SK-N-SH treated with all-trans-retinoic acid at 6 μM for 48 hours (cell line): ENCODE measurements at regions not wholly inside any gene's neighbourhood (a gene's known extent, or its start where the extent isn't known, plus 50 kb on each side); places are given as distances from the start of the nearest gene placed in this dataset.
"Not testable (repeated sequence)": the region's sequence is repeated elsewhere in the genome, so short reads cannot be mapped to it uniquely, and the experiment has no call there.

ENCODE experiments used
- ATAC-seq: fragments of 200-7000 bp; cut with Tn5 transposase; 3 replicates; pipeline ENCODE4 v1.9.1; 2020; ENCODE audit warnings: mild to moderate bottlenecking, moderate library complexity
- ARNTL ChIP-seq: fragments of 450-650 bp; formaldehyde crosslinking; IDR thresholded peaks from 2 replicates; pipeline ENCODE4 v1.5.0; 2020; ENCODE audit warnings: low read depth, mild to moderate bottlenecking, moderate library complexity, borderline replicate concordance
- BACH2 ChIP-seq: fragments of 250-450 bp; sonication (Bioruptor Pico); IDR thresholded peaks from 2 replicates; pipeline ENCODE4 v1.9.0; 2021; ENCODE audit warnings: mild to moderate bottlenecking, borderline replicate concordance
- CREB5 ChIP-seq: fragments of 250-450 bp; sonication (Bioruptor Pico); IDR thresholded peaks from 2 replicates; pipeline ENCODE4 v1.5.1; 2020; ENCODE audit warnings: low read depth, mild to moderate bottlenecking, moderate library complexity
- CSDC2 ChIP-seq: fragments of 250-450 bp; sonication (Bioruptor Pico); IDR thresholded peaks from 2 replicates; pipeline ENCODE4 v1.5.0; 2020; ENCODE audit warnings: mild to moderate bottlenecking, moderate library complexity
- CSRNP3 ChIP-seq: fragments of 250-450 bp; sonication (Bioruptor Pico); IDR thresholded peaks from 2 replicates; pipeline ENCODE4 v1.5.1; 2021; ENCODE audit warnings: mild to moderate bottlenecking, moderate library complexity
- ESRRG ChIP-seq: fragments of 250-450 bp; sonication (Bioruptor Pico); IDR thresholded peaks from 2 replicates; pipeline ENCODE4 v1.6.1; 2021; ENCODE audit warnings: mild to moderate bottlenecking
- GLIS3 ChIP-seq: fragments of 250-450 bp; sonication (Bioruptor Pico); IDR thresholded peaks from 2 replicates; pipeline ENCODE4 v1.5.0; 2020; ENCODE audit warnings: mild to moderate bottlenecking, moderate library complexity
- PATZ1 ChIP-seq: fragments of 250-450 bp; sonication (Bioruptor Pico); IDR thresholded peaks from 2 replicates; pipeline ENCODE4 v1.8.0; 2020; ENCODE audit warnings: mild to moderate bottlenecking, moderate library complexity, borderline replicate concordance
- PPARA ChIP-seq: fragments of 250-450 bp; sonication (Bioruptor Pico); IDR thresholded peaks from 2 replicates; pipeline ENCODE4 v1.5.0; 2020; ENCODE audit warnings: mild to moderate bottlenecking, borderline replicate concordance
- RARB ChIP-seq: fragments of 250-450 bp; sonication (Bioruptor Pico); IDR thresholded peaks from 2 replicates; pipeline ENCODE4 v1.8.0; 2021; ENCODE audit warnings: mild to moderate bottlenecking, moderate library complexity
- TCF4 ChIP-seq: fragments of 250-450 bp; sonication (Bioruptor Pico); IDR thresholded peaks from 2 replicates; pipeline ENCODE4 v1.8.0; 2021; ENCODE audit warnings: mild to moderate bottlenecking, moderate library complexity, borderline replicate concordance
- TOX ChIP-seq: fragments of 250-450 bp; sonication (Bioruptor Pico); IDR thresholded peaks from 2 replicates; pipeline ENCODE4 v1.8.0; 2021; ENCODE audit warnings: mild to moderate bottlenecking, moderate library complexity, borderline replicate concordance
- TSHZ2 ChIP-seq: fragments of 250-450 bp; sonication (Bioruptor Pico); IDR thresholded peaks from 2 replicates; pipeline ENCODE4 v1.5.0; 2020; ENCODE audit warnings: mild to moderate bottlenecking, moderate library complexity
- ZC3H10 ChIP-seq: fragments of 250-450 bp; sonication (Bioruptor Pico); IDR thresholded peaks from 2 replicates; pipeline ENCODE4 v1.5.1; 2021; ENCODE audit warnings: mild to moderate bottlenecking, moderate library complexity
- ZFP3 ChIP-seq: fragments of 250-450 bp; sonication (Bioruptor Pico); IDR thresholded peaks from 2 replicates; pipeline ENCODE4 v1.5.0; 2020; ENCODE audit warnings: mild to moderate bottlenecking, moderate library complexity
- ZFP30 ChIP-seq: fragments of 450-650 bp; formaldehyde crosslinking; IDR thresholded peaks from 2 replicates; pipeline ENCODE4 v1.5.0; 2022; ENCODE audit warnings: mild to moderate bottlenecking, moderate library complexity

GRCh38 chr6:26720663-26721218 is 61.2 kb upstream of the ZNF322 start:
- ATAC-seq, result not testable (repeated sequence)

- ATAC-seq, result peak; percentile 43
Measured at GRCh38 chr6:26730019-26730766, 70.6 kb upstream of the ZNF322 start.

GRCh38 chr6:26734776-26735472 is 75.4 kb upstream of the ZNF322 start:
- ATAC-seq, result peak; percentile 79

GRCh38 chr6:26739811-26740210 is 80.3 kb upstream of the ZNF322 start:
- no peak for ATAC-seq
- TF ChIP-seq ZFP30 (no peak), PPARA (no peak), ARNTL (CRISPR knock-in tag) (no peak), TCF4 (CRISPR knock-in tag) (no peak), TOX (CRISPR knock-in tag) (no peak), ESRRG (CRISPR knock-in tag) (no peak)

- no peak for TF ChIP-seq ARNTL (CRISPR knock-in tag)
- no peak for TF ChIP-seq RARB (CRISPR knock-in tag)
- TF ChIP-seq CSRNP3 (CRISPR knock-in tag), result no peak
- TF ChIP-seq CREB5 (CRISPR knock-in tag), result no peak
- ATAC-seq, result peak; percentile 92
Measured at GRCh38 chr6:26743157-26743821, 83.7 kb upstream of the ZNF322 start.

GRCh38 chr6:26743941-26744699 is 84.6 kb upstream of the ZNF322 start:
- peak; percentile 68 for ATAC-seq
- TF ChIP-seq PATZ1 (no peak), RARB (CRISPR knock-in tag) (no peak), ZC3H10 (CRISPR knock-in tag) (no peak), GLIS3 (CRISPR knock-in tag) (no peak), PPARA (no peak), TOX (CRISPR knock-in tag) (no peak), ZFP3 (CRISPR knock-in tag) (no peak), CREB5 (CRISPR knock-in tag) (no peak), BACH2 (CRISPR knock-in tag) (no peak), CSDC2 (no peak), CSRNP3 (CRISPR knock-in tag) (no peak), ARNTL (CRISPR knock-in tag) (no peak), TSHZ2 (no peak)
